Thoracic aorta (tissue), 2 donors: ENCODE measurements at regions not wholly inside any gene's neighbourhood (a gene's known extent, or its start where the extent isn't known, plus 50 kb on each side); places are given as distances from the start of the nearest gene placed in this dataset.
"Not testable (repeated sequence)": the region's sequence is repeated elsewhere in the genome, so short reads cannot be mapped to it uniquely, and the experiment has no call there.

Experiments used
- ATAC-seq: fragments of 150-250 bp; one replicate; pipeline ENCODE4 v1.8.0; 2017; ENCODE audit warnings: low read depth; ENCODE audit not compliant: insufficient number of reproducible peaks, low FRiP score
- DNase-seq: peaks from one replicate; pipeline ENCODE4 v3.0.0-alpha.2; 2020; ENCODE audit warnings: low spot score
- H3K27ac ChIP-seq, 2 donors: fragments of 200-600 bp; sonication (generic); 1 replicate in 1 of 2; 2 replicates in 1 of 2; pipeline ENCODE4 v1.5.1; 2016; ENCODE audit warnings: mild to moderate bottlenecking in 2 of 2, moderate library complexity in 2 of 2
- H3K27me3 ChIP-seq: fragments of 200-600 bp; sonication (generic); replicated peaks from 2 replicates; pipeline ENCODE4 v1.6.0; 2016; ENCODE audit warnings: mild to moderate bottlenecking; ENCODE audit not compliant: insufficient read depth
- H3K36me3 ChIP-seq: fragments of 200-600 bp; sonication (generic); one replicate; pipeline ENCODE4 v1.5.1; 2016
- H3K4me1 ChIP-seq, 2 donors: fragments of 200-600 bp; sonication (generic); 1 replicate in 1 of 2; 2 replicates in 1 of 2; pipeline versions ENCODE4 v1.5.1 to v1.6.0; 2016; ENCODE audit warnings: low read depth in 2 of 2, mild to moderate bottlenecking in 1 of 2; ENCODE audit not compliant: control insufficient read depth in 1 of 2
- H3K4me3 ChIP-seq: fragments of 200-600 bp; sonication (generic); 2 replicates; pipeline ENCODE4 v1.5.1; 2016; ENCODE audit warnings: mild to moderate bottlenecking
- H3K9me3 ChIP-seq: fragments of 200-600 bp; sonication (generic); 2 replicates; pipeline ENCODE4 v1.5.1; 2016
- CTCF ChIP-seq: fragments of 200-600 bp; sonication (generic); IDR thresholded peaks from one replicate; pipeline ENCODE4 v1.5.1; 2019; ENCODE audit warnings: antibody characterized with exemption

- peaks cover 6 to 41% of the 10 kb centered on the region in 2 donors for H3K4me1 ChIP-seq
- peak overlapping the region; percentile 1 for H3K4me3 ChIP-seq
- H3K27ac ChIP-seq: no peak overlapping the region
- DNase-seq (no peak), ATAC-seq (no peak)
- H3K9me3 ChIP-seq: no peaks in the 10 kb centered on the region
- no peaks in the 10 kb centered on the region for H3K36me3 ChIP-seq
- H3K27me3 ChIP-seq: no peaks in the 10 kb centered on the region
- TF ChIP-seq CTCF: no peak
Observed at GRCh38 chr3:177460047-177460446, 262.8 kb upstream of the TBL1XR1 start.

- no peak for ATAC-seq
- Histone ChIP-seq H3K9me3 (no peaks in the 10 kb centered on the region), H3K27me3 (no peaks in the 10 kb centered on the region), H3K36me3 (no peaks in the 10 kb centered on the region), H3K27ac (no peak overlapping the region), H3K4me3 (no peak overlapping the region), H3K4me1 (peaks cover 6 to 53% of the 10 kb centered on the region in 2 donors)
- no peak for DNase-seq
- TF ChIP-seq CTCF: no peak
Observed at GRCh38 chr3:177461765-177462164, 264.5 kb upstream of the TBL1XR1 start.

- H3K27me3 ChIP-seq, DNase-seq, ATAC-seq, H3K36me3 ChIP-seq, H3K27ac ChIP-seq, H3K4me3 ChIP-seq, H3K9me3 ChIP-seq: not testable (repeated sequence)
- H3K4me1 ChIP-seq: peaks cover 6 to 62% of the 10 kb centered on the region in 2 donors
Observed at GRCh38 chr3:177463341-177463740, 266.1 kb upstream of the TBL1XR1 start.

- peaks cover 6 to 63% of the 10 kb centered on the region in 2 donors for H3K4me1 ChIP-seq
- peak overlapping the region in 1 of 2 donors; percentile 48 for H3K27ac ChIP-seq
- no peak for ATAC-seq
- H3K36me3 ChIP-seq: no peaks in the 10 kb centered on the region
- H3K4me3 ChIP-seq: no peak overlapping the region
- no peak for DNase-seq
- TF ChIP-seq CTCF: no peak
- no peaks in the 10 kb centered on the region for H3K9me3 ChIP-seq
- H3K27me3 ChIP-seq: no peaks in the 10 kb centered on the region
Observed at GRCh38 chr3:177463863-177464262, 266.6 kb upstream of the TBL1XR1 start.

GRCh38 chr3:177464392-177465256 is 267.3 kb upstream of the TBL1XR1 start:
- DNase-seq (no peak), ATAC-seq (no peak)
- Histone ChIP-seq H3K4me1 (peaks cover 6 to 56% of the 10 kb centered on the region in 2 donors), H3K27me3 (no peaks in the 10 kb centered on the region), H3K27ac (peak overlapping the region; percentile 48 to 62), H3K4me3 (peak overlapping the region; percentile 8), H3K9me3 (no peaks in the 10 kb centered on the region), H3K36me3 (no peaks in the 10 kb centered on the region)
- TF ChIP-seq CTCF: no peak
